NCI-H1048 (cell line): ENCODE measurements at regions not wholly inside any gene's neighbourhood (a gene's known extent, or its start where the extent isn't known, plus 50 kb on each side); places are given as distances from the start of the nearest gene placed in this dataset.

Experiments
- DNase-seq: peaks from one replicate; lab custom pipeline; 2025; lab: John Stamatoyannopoulos, UW

- DNase-seq: no peak
Observed at GRCh38 chr4:156595041-156595440, 376.6 kb downstream of the PDGFC start.

GRCh38 chr4:156594624-156595023, 377.0 kb downstream of the PDGFC start:
- no peak for DNase-seq

GRCh38 chr4:156593464-156593863, 378.1 kb downstream of the PDGFC start:
- DNase-seq: no peak

- no peak for DNase-seq
Observed at GRCh38 chr4:156591679-156592078, 379.9 kb downstream of the PDGFC start.

- DNase-seq: no peak
Observed at GRCh38 chr4:156584100-156584499, 387.5 kb downstream of the PDGFC start.

GRCh38 chr4:156583265-156583664, 388.3 kb downstream of the PDGFC start:
- DNase-seq: no peak

- DNase-seq: no peak
Observed at GRCh38 chr4:156581282-156582063, 390.1 kb downstream of the PDGFC start.

GRCh38 chr4:156578713-156579112, 392.9 kb downstream of the PDGFC start:
- DNase-seq: no peak

- DNase-seq: no peak
Observed at GRCh38 chr4:156578005-156578404, 393.6 kb downstream of the PDGFC start.

- DNase-seq: no peak
Observed at GRCh38 chr4:156576946-156577345, 394.7 kb downstream of the PDGFC start.

GRCh38 chr4:156575430-156576073, 396.0 kb downstream of the PDGFC start:
- no peak for DNase-seq

GRCh38 chr4:156571146-156571545, 400.5 kb downstream of the PDGFC start:
- no peak for DNase-seq

- DNase-seq: no peak
Observed at GRCh38 chr4:156569535-156569934, 402.1 kb downstream of the PDGFC start.

GRCh38 chr4:156568484-156568883, 403.1 kb downstream of the PDGFC start:
- DNase-seq: no peak

GRCh38 chr4:156568041-156568440, 403.6 kb downstream of the PDGFC start:
- no peak for DNase-seq

- no peak for DNase-seq
Observed at GRCh38 chr4:156560701-156561100, 410.9 kb downstream of the PDGFC start.

GRCh38 chr4:156559346-156559745, 412.3 kb downstream of the PDGFC start:
- no peak for DNase-seq

GRCh38 chr4:156558373-156559025, 413.1 kb downstream of the PDGFC start:
- DNase-seq: no peak

- DNase-seq: no peak
Observed at GRCh38 chr4:156557920-156558319, 413.7 kb downstream of the PDGFC start.

- no peak for DNase-seq
Observed at GRCh38 chr4:156556336-156556735, 415.3 kb downstream of the PDGFC start.

GRCh38 chr4:156553659-156554058, 417.9 kb downstream of the PDGFC start:
- DNase-seq: no peak

- DNase-seq: no peak
Observed at GRCh38 chr4:156547891-156548290, 423.7 kb downstream of the PDGFC start.

GRCh38 chr4:156547439-156547838, 424.2 kb downstream of the PDGFC start:
- no peak for DNase-seq
